PC-3 (cell line): ENCODE measurements at regions not wholly inside any gene's neighbourhood (a gene's known extent, or its start where the extent isn't known, plus 50 kb on each side); places are given as distances from the start of the nearest gene placed in this dataset.

Experiments
- ATAC-seq: fragments of 200-7000 bp; cut with Tn5 transposase; 2 replicates; pipeline ENCODE4 v1.9.1; 2020; ENCODE audit warnings: mild to moderate bottlenecking, moderate library complexity
- BruUV-seq: library from RNA; stranded (reverse); fragments of 400-500 nt; replicated peaks from 2 replicates; lab custom pipeline; 2021; lab: Mats Ljungman, UMichigan
- CTCF ChIA-PET: fragments of 300-600 bp; sonication (Branson Sonifier 250); formaldehyde crosslinking; loops from one replicate; lab custom pipeline; 2022; ENCODE audit warnings: antibody characterized with exemption; lab: Charles Lee
- POLR2A ChIA-PET: fragments of 300-600 bp; sonication (Branson Sonifier 250); formaldehyde crosslinking; loops from one replicate; lab custom pipeline; 2022; ENCODE audit warnings: antibody characterized with exemption; ENCODE audit not compliant: unreplicated experiment; lab: Charles Lee
- DNase-seq: peaks from one replicate; pipeline ENCODE4 v3.0.0-alpha.2; 2015
- H2AFZ ChIP-seq: fragments of 300-600 bp; sonication (generic); 2 replicates; pipeline ENCODE4 v1.6.0; 2016; ENCODE audit warnings: antibody characterized with exemption, low read length
- H3F3A ChIP-seq: fragments of 300-600 bp; sonication (generic); one replicate; pipeline ENCODE4 v1.6.0; 2017; ENCODE audit warnings: antibody characterized with exemption, low read length, control low read depth, mild to moderate bottlenecking; ENCODE audit not compliant: unreplicated experiment
- H3K27ac ChIP-seq: fragments of 300-600 bp; sonication (generic); 2 replicates; pipeline ENCODE4 v1.5.1; 2016; ENCODE audit warnings: mild to moderate bottlenecking, low read length
- H3K27me3 ChIP-seq: fragments of 300-600 bp; sonication (generic); 2 replicates; pipeline ENCODE4 v1.6.1; 2016; ENCODE audit warnings: low read length, mixed read lengths
- H3K36me3 ChIP-seq: fragments of 300-600 bp; sonication (generic); 2 replicates; pipeline ENCODE4 v1.6.1; 2016; ENCODE audit warnings: low read depth, mixed run types, low read length, mixed read lengths
- H3K4me1 ChIP-seq: fragments of 300-600 bp; sonication (generic); 2 replicates; pipeline ENCODE4 v1.5.1; 2016; ENCODE audit warnings: low read length; ENCODE audit not compliant: insufficient read depth
- H3K4me2 ChIP-seq: fragments of 300-600 bp; sonication (generic); 2 replicates; pipeline ENCODE4 v1.6.0; 2016; ENCODE audit warnings: low read length
- H3K4me3 ChIP-seq: fragments of 300-600 bp; sonication (generic); 2 replicates; pipeline ENCODE4 v1.5.1; 2016; ENCODE audit warnings: mild to moderate bottlenecking, low read length, mixed read lengths
- H3K79me2 ChIP-seq: fragments of 300-600 bp; sonication (generic); 2 replicates; pipeline ENCODE4 v1.6.1; 2017; ENCODE audit warnings: low read length, mixed read lengths
- H3K9ac ChIP-seq: fragments of 300-600 bp; sonication (generic); 2 replicates; pipeline ENCODE4 v1.6.0; 2016; ENCODE audit warnings: mild to moderate bottlenecking, low read length
- H3K9me2 ChIP-seq: fragments of 300-600 bp; sonication (generic); replicated peaks from 2 replicates; pipeline ENCODE4 v1.6.1; 2016; ENCODE audit warnings: mixed run types, low read length, mixed read lengths
- H3K9me3 ChIP-seq: fragments of 300-600 bp; sonication (generic); 2 replicates; pipeline ENCODE4 v1.6.1; 2016; ENCODE audit warnings: low read length, mixed read lengths
- H4K20me1 ChIP-seq: fragments of 300-600 bp; sonication (generic); 2 replicates; pipeline ENCODE4 v1.6.1; 2016; ENCODE audit warnings: low read length, mixed read lengths
- CTCF ChIP-seq: fragments of 300-600 bp; sonication (generic); conservative IDR thresholded peaks from 2 replicates; pipeline ENCODE4 v1.5.1; 2017; ENCODE audit warnings: antibody characterized with exemption, low read depth, mild to moderate bottlenecking, low read length
- EZH2 ChIP-seq: fragments of 300-600 bp; sonication (generic); IDR thresholded peaks from one replicate; pipeline ENCODE4 v1.6.1; 2017; ENCODE audit warnings: antibody characterized with exemption, mild to moderate bottlenecking, low read length; ENCODE audit not compliant: unreplicated experiment
- EZH2phosphoT487 ChIP-seq: fragments of 300-600 bp; sonication (generic); IDR thresholded peaks from 2 replicates; pipeline ENCODE4 v1.6.1; 2018; ENCODE audit warnings: mild to moderate bottlenecking, antibody characterized with exemption, low read length, borderline replicate concordance
- intact Hi-C: fragments of 100-400 bp; cut with micrococcal nuclease; formaldehyde crosslinking; loops from 2 replicates; pipeline ENCODE4 v1.9.0; 2023

- Histone ChIP-seq H3K79me2 (no peaks in the 10 kb centered on the region), H3K27ac (no peak overlapping the region), H2AFZ (no peak overlapping the region), H3K9me2 (no peaks in the 10 kb centered on the region), H3K27me3 (no peaks in the 10 kb centered on the region), H3K36me3 (no peaks in the 10 kb centered on the region), H3K4me3 (no peak overlapping the region), H3K4me1 (no peaks in the 10 kb centered on the region), H3K9me3 (no peaks in the 10 kb centered on the region), H3K4me2 (no peak overlapping the region), H3K9ac (no peak overlapping the region), H3F3A (no peaks in the 10 kb centered on the region), H4K20me1 (no peaks in the 10 kb centered on the region)
- no TSS peak for BruUV-seq
- DNase-seq (no peak), ATAC-seq (no peak)
- TF ChIP-seq EZH2phosphoT487 (no peak), CTCF (no peak), EZH2 (no peak)
- ChIA-PET POLR2A (no interaction called here), CTCF (no interaction called here)
- intact Hi-C loops, result no loop called here
Observed at GRCh38 chr10:10489805-10490571, 527.7 kb upstream of the CELF2 start.

GRCh38 chr10:10490581-10490980 lies 527.1 kb upstream of the CELF2 start:
- DNase-seq, result no peak
- H3K9me2 ChIP-seq, result no peaks in the 10 kb centered on the region
- H3K36me3 ChIP-seq, result no peaks in the 10 kb centered on the region
- no peak overlapping the region for H3K9ac ChIP-seq
- no peak overlapping the region for H2AFZ ChIP-seq
- no peak overlapping the region for H3K4me2 ChIP-seq
- ChIA-PET POLR2A (no interaction called here), CTCF (no interaction called here)
- intact Hi-C loops, result no loop called here
- no peaks in the 10 kb centered on the region for H4K20me1 ChIP-seq
- ATAC-seq, result no peak
- no peaks in the 10 kb centered on the region for H3K79me2 ChIP-seq
- H3K4me3 ChIP-seq, result no peak overlapping the region
- no peaks in the 10 kb centered on the region for H3K4me1 ChIP-seq
- BruUV-seq, result no TSS peak
- TF ChIP-seq CTCF (no peak), EZH2 (no peak), EZH2phosphoT487 (no peak)
- H3K9me3 ChIP-seq, result no peaks in the 10 kb centered on the region
- H3K27me3 ChIP-seq, result no peaks in the 10 kb centered on the region
- H3K27ac ChIP-seq, result no peak overlapping the region
- no peaks in the 10 kb centered on the region for H3F3A ChIP-seq

GRCh38 chr10:10492420-10492819 lies 525.3 kb upstream of the CELF2 start:
- Histone ChIP-seq H3K79me2 (no peaks in the 10 kb centered on the region), H3K9ac (no peak overlapping the region), H4K20me1 (no peaks in the 10 kb centered on the region), H3K9me3 (no peaks in the 10 kb centered on the region), H3K27me3 (no peaks in the 10 kb centered on the region), H2AFZ (no peak overlapping the region), H3K4me2 (no peak overlapping the region), H3K4me3 (no peak overlapping the region), H3K27ac (no peak overlapping the region), H3K36me3 (no peaks in the 10 kb centered on the region), H3K4me1 (no peaks in the 10 kb centered on the region), H3K9me2 (no peaks in the 10 kb centered on the region), H3F3A (no peaks in the 10 kb centered on the region)
- BruUV-seq, result no TSS peak
- CTCF ChIA-PET, result no interaction called here
- POLR2A ChIA-PET, result no interaction called here
- DNase-seq, result no peak
- ATAC-seq, result no peak
- no peak for TF ChIP-seq CTCF
- no peak for TF ChIP-seq EZH2
- no peak for TF ChIP-seq EZH2phosphoT487
- intact Hi-C loops, result no loop called here
